ENCODE measurements at regions not wholly inside any gene's neighbourhood (a gene's known extent, or its start where the extent isn't known, plus 50 kb on each side); places are given as distances from the start of the nearest gene placed in this dataset.

- TF ChIP-seq TAF1 (IDR thresholded peaks at IDR 0.05; ENCODE audit: low read depth, low read length) = no peak
- TF ChIP-seq EZH2 (IDR thresholded peaks at IDR 0.05; ENCODE audit: low read depth, low read length, severe bottlenecking) = no peak
- TF ChIP-seq CREB1 (IDR thresholded peaks at IDR 0.05) = no peak
These were observed 514.7 kb upstream of the SGO1 start (continued) for GRCh38 chr3:20700714-20701113.
